ENCODE measurements at regions not wholly inside any gene's neighbourhood (a gene's known extent, or its start where the extent isn't known, plus 50 kb on each side); places are given as distances from the start of the nearest gene placed in this dataset.

GRCh38 chr22:48099251-48099650 is 1336.8 kb downstream of the TBC1D22A start:
- Histone ChIP-seq H3K36me3 (no peaks in the 10 kb centered on the region), H3K4me3 (no peak overlapping the region), H3K9me3 (peaks cover 0 to 6% (median 0%) of the 10 kb centered on the region in 8 donors), H3K27ac (peak overlapping the region in 6 of 8 donors; percentile 22 to 90 (median 80)), H3K4me1 (peaks cover 7 to 52% (median 31%) of the 10 kb centered on the region in 6 donors), H3K27me3 (replicated peaks in 1 of 7) (peaks cover 0 to 35% (median 0%) of the 10 kb centered on the region in 7 donors)
- peak; percentile 83 for DNase-seq
- intact Hi-C loops (cut with DNase I; ENCODE audit: low total_unique reads), result no loop called here
- TF ChIP-seq, protein P1, sequence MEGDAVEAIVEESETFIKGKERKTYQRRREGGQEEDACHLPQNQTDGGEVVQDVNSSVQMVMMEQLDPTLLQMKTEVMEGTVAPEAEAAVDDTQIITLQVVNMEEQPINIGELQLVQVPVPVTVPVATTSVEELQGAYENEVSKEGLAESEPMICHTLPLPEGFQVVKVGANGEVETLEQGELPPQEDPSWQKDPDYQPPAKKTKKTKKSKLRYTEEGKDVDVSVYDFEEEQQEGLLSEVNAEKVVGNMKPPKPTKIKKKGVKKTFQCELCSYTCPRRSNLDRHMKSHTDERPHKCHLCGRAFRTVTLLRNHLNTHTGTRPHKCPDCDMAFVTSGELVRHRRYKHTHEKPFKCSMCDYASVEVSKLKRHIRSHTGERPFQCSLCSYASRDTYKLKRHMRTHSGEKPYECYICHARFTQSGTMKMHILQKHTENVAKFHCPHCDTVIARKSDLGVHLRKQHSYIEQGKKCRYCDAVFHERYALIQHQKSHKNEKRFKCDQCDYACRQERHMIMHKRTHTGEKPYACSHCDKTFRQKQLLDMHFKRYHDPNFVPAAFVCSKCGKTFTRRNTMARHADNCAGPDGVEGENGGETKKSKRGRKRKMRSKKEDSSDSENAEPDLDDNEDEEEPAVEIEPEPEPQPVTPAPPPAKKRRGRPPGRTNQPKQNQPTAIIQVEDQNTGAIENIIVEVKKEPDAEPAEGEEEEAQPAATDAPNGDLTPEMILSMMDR (IDR thresholded peaks at IDR 0.05 in 8 of 11, conservative IDR thresholded peaks at IDR 0.05 in 3 of 11), result no peak
- TF ChIP-seq POLR2A (IDR thresholded peaks at IDR 0.05) (no peak), POLR2AphosphoS5 (IDR thresholded peaks at IDR 0.05) (no peak)
- 74 to 100% (median 79%) methylated on average over 1 to 8 of the region's 8 CpGs for WGBS, 5 donors

DNA sequence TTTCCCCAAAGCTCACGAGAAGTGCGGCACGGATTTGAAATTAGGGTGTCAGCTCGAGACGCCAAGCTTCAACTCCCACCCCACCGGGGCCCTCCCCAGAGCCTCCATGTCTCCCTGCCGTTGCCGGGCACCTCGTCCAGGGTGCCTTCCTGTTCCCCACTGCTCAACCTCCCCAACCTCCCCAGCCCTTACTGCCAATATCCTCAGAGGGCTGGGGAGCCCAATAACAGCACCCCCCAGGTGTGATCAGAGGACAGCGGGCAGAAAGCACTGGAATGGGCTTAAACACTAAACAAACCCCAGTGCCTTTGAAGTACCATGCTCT is 1336.4 kb downstream of the TBC1D22A start:
- WGBS, 5 donors, result 25 to 57% (median 26%) methylated on average over 10 of the region's 10 CpGs
- TF ChIP-seq POLR2A (IDR thresholded peaks at IDR 0.05), result no peak
- TF ChIP-seq POLR2AphosphoS5 (IDR thresholded peaks at IDR 0.05), result no peak
- TF ChIP-seq, protein P1 (IDR thresholded peaks at IDR 0.05 in 8 of 11, conservative IDR thresholded peaks at IDR 0.05 in 3 of 11), result no peak
- H3K36me3 ChIP-seq, result no peaks in the 10 kb centered on the region

DNA sequence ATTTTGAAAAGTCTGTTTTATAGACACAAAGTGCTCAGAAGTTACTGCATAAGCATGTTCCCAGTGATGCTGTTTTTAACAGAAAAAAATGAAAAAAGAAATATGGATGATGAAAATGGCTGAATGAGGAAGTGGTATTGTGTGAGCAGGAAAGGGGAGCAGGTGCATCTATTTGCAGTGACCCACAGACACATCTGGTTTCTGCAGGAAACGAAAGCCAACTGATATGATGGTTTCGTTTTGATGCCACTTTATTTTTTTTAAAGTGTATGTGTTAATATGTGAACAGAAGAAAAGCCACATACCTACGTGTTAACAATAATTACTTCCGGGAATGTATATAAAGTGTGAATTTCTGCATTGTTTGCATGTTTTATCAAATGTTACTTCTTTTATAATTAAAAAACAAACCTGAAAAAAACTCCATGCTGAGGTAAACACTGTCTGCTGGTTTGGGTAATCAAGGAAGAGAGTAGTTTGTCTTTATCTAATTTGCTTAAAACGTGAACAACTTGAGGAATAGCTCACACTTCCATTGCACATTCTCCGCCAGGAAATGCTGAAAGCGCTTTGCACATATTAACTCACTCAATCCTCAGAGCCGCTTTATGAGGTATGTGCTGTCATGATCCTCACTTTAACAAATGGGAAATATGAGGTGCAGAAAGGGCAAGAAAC is 1335.9 kb downstream of the TBC1D22A start:
- TF ChIP-seq, protein P1 (IDR thresholded peaks at IDR 0.05 in 8 of 11, conservative IDR thresholded peaks at IDR 0.05 in 3 of 11), result no peak
- TF ChIP-seq POLR2AphosphoS5 (IDR thresholded peaks at IDR 0.05), result peak in 1 of 3 donors; percentile 77
- H3K4me3 ChIP-seq, result peak overlapping the region in 1 of 8 donors; percentile 38
- H3K36me3 ChIP-seq, result no peaks in the 10 kb centered on the region
- 8 to 28% (median 15%) methylated on average over 8 of the region's 8 CpGs for WGBS, 5 donors
- intact Hi-C loops (cut with DNase I; ENCODE audit: low total_unique reads), result no loop called here
- peaks cover 0 to 6% (median 0%) of the 10 kb centered on the region in 8 donors for H3K9me3 ChIP-seq
- peak overlapping the region in 7 of 8 donors; percentile 71 to 90 (median 80) for H3K27ac ChIP-seq
- H3K27me3 ChIP-seq (replicated peaks in 1 of 7), result peaks cover 0 to 28% (median 0%) of the 10 kb centered on the region in 7 donors
- peaks cover 7 to 52% (median 31%) of the 10 kb centered on the region in 6 donors for H3K4me1 ChIP-seq
- no peak for DNase-seq

More for the DNA sequence above, 1336.4 kb downstream of the TBC1D22A start:
- Histone ChIP-seq H3K4me1 (peaks cover 7 to 52% (median 31%) of the 10 kb centered on the region in 6 donors), H3K27ac (peak overlapping the region in 6 of 8 donors; percentile 22 to 90 (median 80)), H3K4me3 (peak overlapping the region in 1 of 8 donors; percentile 38), H3K27me3 (replicated peaks in 1 of 7) (peaks cover 0 to 32% (median 0%) of the 10 kb centered on the region in 7 donors), H3K9me3 (peaks cover 0 to 6% (median 0%) of the 10 kb centered on the region in 8 donors)
- intact Hi-C loops (cut with DNase I; ENCODE audit: low total_unique reads), result no loop called here
- peak; percentile 80 for DNase-seq

- Histone ChIP-seq H3K9me3 (peaks cover 0 to 6% (median 0%) of the 10 kb centered on the region in 8 donors), H3K4me1 (peaks cover 7 to 52% (median 31%) of the 10 kb centered on the region in 6 donors), H3K4me3 (peak overlapping the region in 1 of 8 donors; percentile 38), H3K36me3 (no peaks in the 10 kb centered on the region), H3K27ac (peak overlapping the region; percentile 67 to 90 (median 80)), H3K27me3 (replicated peaks in 1 of 7) (peaks cover 0 to 24% (median 0%) of the 10 kb centered on the region in 7 donors)
- intact Hi-C loops (cut with DNase I; ENCODE audit: low total_unique reads), result no loop called here
- WGBS, 5 donors, result 31 to 41% (median 35%) methylated on average over 7 of the region's 7 CpGs
- no peak for DNase-seq
- TF ChIP-seq, protein P1 (IDR thresholded peaks at IDR 0.05 in 8 of 11, conservative IDR thresholded peaks at IDR 0.05 in 3 of 11), result no peak
- no peak for TF ChIP-seq POLR2AphosphoS5 (IDR thresholded peaks at IDR 0.05)
- no peak for TF ChIP-seq POLR2A (IDR thresholded peaks at IDR 0.05)
Measured at GRCh38 chr22:48097723-48098122, 1335.3 kb downstream of the TBC1D22A start.

Measured in spleen (tissue), 11 donors.